ENCODE measurements at regions not wholly inside any gene's neighbourhood (a gene's known extent, or its start where the extent isn't known, plus 50 kb on each side); places are given as distances from the start of the nearest gene placed in this dataset.

- TF ChIP-seq ZNF274 (IDR thresholded peaks at IDR 0.05; ENCODE audit: low read depth, low read length): no peak
- TF ChIP-seq SUZ12 (IDR thresholded peaks at IDR 0.05; ENCODE audit: extremely low read depth, insufficient read depth, insufficient read length): no peak
- TF ChIP-seq YY1 (IDR thresholded peaks at IDR 0.05; ENCODE audit: insufficient read depth, insufficient read length): no peak
Observed at GRCh38 chr10:121216721-121217181, 365.6 kb downstream of the WDR11 start.
